Activated CD4-positive, alpha-beta T cell treated with anti-CD3 and anti-CD28 coated beads, Interleukin-2, amount 10 ng/mL, durations not matched to agents 24 days and 14 days (primary cell): ENCODE measurements at regions not wholly inside any gene's neighbourhood (a gene's known extent, or its start where the extent isn't known, plus 50 kb on each side); places are given as distances from the start of the nearest gene placed in this dataset.

Experiments
- DNase-seq: peaks from one replicate; pipeline ENCODE4 v3.0.0; 2022
- H3K27ac Mint-ChIP-seq: one replicate; pipeline ENCODE4 v1.8.0; 2022; ENCODE audit warnings: mild to moderate bottlenecking, mixed read lengths
- H3K27me3 Mint-ChIP-seq: one replicate; pipeline ENCODE4 v1.8.0; 2022; ENCODE audit warnings: mixed read lengths
- H3K36me3 Mint-ChIP-seq: one replicate; pipeline ENCODE4 v1.8.0; 2022; ENCODE audit warnings: low read depth, mild to moderate bottlenecking, mixed read lengths
- H3K4me1 Mint-ChIP-seq: one replicate; pipeline ENCODE4 v1.8.0; 2021; ENCODE audit warnings: mixed read lengths
- H3K4me3 Mint-ChIP-seq: one replicate; pipeline ENCODE4 v1.8.0; 2022; ENCODE audit warnings: mild to moderate bottlenecking, moderate library complexity, mixed read lengths
- H3K9me3 Mint-ChIP-seq: one replicate; pipeline ENCODE4 v1.8.0; 2021; ENCODE audit warnings: mixed read lengths
- intact Hi-C: fragments of 100-400 bp; cut with micrococcal nuclease; formaldehyde crosslinking; loops from one replicate; pipeline ENCODE4 v1.15.1; 2023

GRCh38 chr13:90613076-90613795 is 734.3 kb upstream of the MIR17HG start:
- no peaks in the 10 kb centered on the region for H3K36me3 Mint-ChIP-seq
- H3K9me3 Mint-ChIP-seq: peaks cover 14% of the 10 kb centered on the region
- H3K27ac Mint-ChIP-seq: no peak overlapping the region
- no peaks in the 10 kb centered on the region for H3K27me3 Mint-ChIP-seq
- intact Hi-C loops: no loop called here
- DNase-seq: no peak
- no peaks in the 10 kb centered on the region for H3K4me1 Mint-ChIP-seq
- no peak overlapping the region for H3K4me3 Mint-ChIP-seq

DNA sequence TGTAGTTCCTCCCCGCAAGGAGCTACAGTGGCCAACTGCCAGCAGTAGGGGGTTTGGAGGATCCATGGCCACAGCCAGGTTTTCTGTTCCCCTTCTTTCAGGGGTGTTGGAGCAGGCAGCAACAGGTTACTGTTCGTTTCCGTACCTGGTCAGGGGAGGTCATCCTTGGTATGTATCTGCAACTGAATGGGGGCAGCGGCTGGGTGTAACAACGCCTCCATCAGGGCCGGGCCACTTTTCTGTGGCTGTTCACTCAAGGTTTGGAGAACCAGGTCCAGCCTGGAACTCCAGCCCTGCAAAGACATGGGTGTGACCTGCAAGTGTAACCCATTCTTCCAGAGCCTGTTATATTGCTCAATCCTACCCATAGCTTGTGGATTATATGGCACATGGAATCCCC is 732.3 kb upstream of the MIR17HG start:
- H3K27me3 Mint-ChIP-seq: no peaks in the 10 kb centered on the region
- H3K4me1 Mint-ChIP-seq: no peaks in the 10 kb centered on the region
- no peaks in the 10 kb centered on the region for H3K36me3 Mint-ChIP-seq

DNA sequence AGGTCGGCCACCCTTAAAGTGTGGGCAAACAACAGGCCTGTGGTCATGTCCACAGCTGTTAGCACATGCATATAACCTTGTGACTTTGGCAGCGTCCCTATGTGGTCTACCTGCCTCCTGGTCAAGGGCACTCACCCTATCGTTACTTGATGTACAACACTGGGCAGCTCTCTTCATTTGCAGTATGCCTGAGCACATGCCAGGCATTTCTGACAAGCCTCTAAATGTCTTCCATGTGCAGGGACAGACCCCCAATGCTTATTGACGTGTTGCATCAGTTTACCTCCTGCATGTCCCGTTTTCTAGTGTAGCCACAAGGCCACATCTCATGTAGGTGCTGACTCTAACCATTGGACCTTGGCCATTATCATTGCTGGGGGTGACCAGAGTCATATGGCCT is 731.7 kb upstream of the MIR17HG start:
- H3K27ac Mint-ChIP-seq: no peak overlapping the region
- H3K27me3 Mint-ChIP-seq: no peaks in the 10 kb centered on the region
- no peak overlapping the region for H3K4me3 Mint-ChIP-seq
- DNase-seq: no peak
- H3K4me1 Mint-ChIP-seq: no peaks in the 10 kb centered on the region
- H3K9me3 Mint-ChIP-seq: peaks cover 18% of the 10 kb centered on the region
- no peaks in the 10 kb centered on the region for H3K36me3 Mint-ChIP-seq
- intact Hi-C loops: no loop called here

More for the DNA sequence above, 732.3 kb upstream of the MIR17HG start:
- no peak overlapping the region for H3K27ac Mint-ChIP-seq
- intact Hi-C loops: no loop called here
- H3K4me3 Mint-ChIP-seq: no peak overlapping the region
- peaks cover 18% of the 10 kb centered on the region for H3K9me3 Mint-ChIP-seq
- no peak for DNase-seq

DNA sequence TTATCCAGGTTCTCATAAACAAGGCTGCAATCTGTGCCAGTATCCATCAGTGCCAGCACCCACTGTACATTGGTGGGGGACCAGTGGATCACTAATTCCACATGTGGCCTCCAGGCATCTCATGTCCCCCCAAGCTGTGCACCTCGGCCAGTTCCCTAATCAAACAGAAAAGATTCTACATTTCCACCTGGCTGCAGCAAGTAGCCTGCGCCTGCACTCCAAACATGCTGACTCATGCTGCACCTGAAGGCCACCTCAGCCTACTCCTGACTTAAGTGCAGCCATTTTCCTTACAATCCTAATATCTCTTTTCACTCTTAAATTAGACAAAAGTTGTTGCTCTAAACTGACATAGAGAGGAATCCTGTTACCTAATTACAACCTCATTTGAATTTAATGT is 729.4 kb upstream of the MIR17HG start:
- no peaks in the 10 kb centered on the region for H3K27me3 Mint-ChIP-seq
- H3K4me3 Mint-ChIP-seq: no peak overlapping the region
- no peak for DNase-seq
- no peaks in the 10 kb centered on the region for H3K4me1 Mint-ChIP-seq
- H3K36me3 Mint-ChIP-seq: no peaks in the 10 kb centered on the region
- H3K27ac Mint-ChIP-seq: no peak overlapping the region
- intact Hi-C loops: no loop called here
- peaks cover 18% of the 10 kb centered on the region for H3K9me3 Mint-ChIP-seq

- Mint-ChIP-seq H3K4me1 (no peaks in the 10 kb centered on the region), H3K27ac (no peak overlapping the region), H3K27me3 (no peaks in the 10 kb centered on the region), H3K4me3 (no peak overlapping the region), H3K36me3 (no peaks in the 10 kb centered on the region), H3K9me3 (peaks cover 5% of the 10 kb centered on the region)
- intact Hi-C loops: no loop called here
- no peak for DNase-seq
Observed at GRCh38 chr13:90622541-90622940, 724.9 kb upstream of the MIR17HG start.

- H3K27me3 Mint-ChIP-seq: no peaks in the 10 kb centered on the region
- intact Hi-C loops: no loop called here
- H3K27ac Mint-ChIP-seq: no peak overlapping the region
- no peaks in the 10 kb centered on the region for H3K36me3 Mint-ChIP-seq
- DNase-seq: no peak
- no peak overlapping the region for H3K4me3 Mint-ChIP-seq
- no peaks in the 10 kb centered on the region for H3K4me1 Mint-ChIP-seq
- H3K9me3 Mint-ChIP-seq: peaks cover 2% of the 10 kb centered on the region
Observed at GRCh38 chr13:90623318-90624011, 724.0 kb upstream of the MIR17HG start.

GRCh38 chr13:90627813-90628212 is 719.7 kb upstream of the MIR17HG start:
- intact Hi-C loops: no loop called here
- DNase-seq: no peak
- Mint-ChIP-seq H3K4me3 (no peak overlapping the region), H3K27ac (no peak overlapping the region), H3K9me3 (no peaks in the 10 kb centered on the region), H3K27me3 (no peaks in the 10 kb centered on the region), H3K4me1 (no peaks in the 10 kb centered on the region), H3K36me3 (no peaks in the 10 kb centered on the region)

GRCh38 chr13:90628471-90628870 is 719.0 kb upstream of the MIR17HG start:
- Mint-ChIP-seq H3K9me3 (no peaks in the 10 kb centered on the region), H3K27ac (no peak overlapping the region), H3K4me3 (no peak overlapping the region), H3K27me3 (no peaks in the 10 kb centered on the region), H3K4me1 (no peaks in the 10 kb centered on the region), H3K36me3 (no peaks in the 10 kb centered on the region)
- intact Hi-C loops: no loop called here
- no peak for DNase-seq

- Mint-ChIP-seq H3K36me3 (no peaks in the 10 kb centered on the region), H3K4me3 (no peak overlapping the region), H3K9me3 (no peaks in the 10 kb centered on the region), H3K27me3 (no peaks in the 10 kb centered on the region), H3K27ac (no peak overlapping the region), H3K4me1 (no peaks in the 10 kb centered on the region)
- no peak for DNase-seq
- intact Hi-C loops: no loop called here
Observed at GRCh38 chr13:90630716-90631115, 716.8 kb upstream of the MIR17HG start.

DNA sequence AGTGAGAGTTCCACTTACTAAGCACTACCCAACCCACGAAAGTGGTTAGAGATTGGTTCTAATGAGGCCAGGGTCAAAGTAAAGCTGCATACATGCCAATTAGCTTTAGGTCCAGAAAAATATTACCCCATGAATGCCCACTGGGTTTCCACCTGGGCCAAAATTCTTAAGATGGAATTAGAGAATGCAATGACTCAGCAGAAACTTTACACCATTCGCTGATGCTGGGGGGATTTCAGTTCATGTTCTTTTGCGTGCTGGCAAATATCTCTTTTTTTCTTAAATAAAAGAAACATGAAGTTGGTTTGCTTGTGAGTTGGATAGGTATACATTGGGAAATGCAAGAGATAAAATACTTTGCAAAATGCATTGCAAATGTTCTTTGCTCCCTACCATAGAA is 715.3 kb upstream of the MIR17HG start:
- Mint-ChIP-seq H3K27ac (no peak overlapping the region), H3K4me3 (no peak overlapping the region), H3K36me3 (no peaks in the 10 kb centered on the region), H3K27me3 (no peaks in the 10 kb centered on the region), H3K9me3 (no peaks in the 10 kb centered on the region), H3K4me1 (no peaks in the 10 kb centered on the region)
- no peak for DNase-seq
- intact Hi-C loops: no loop called here

- Mint-ChIP-seq H3K36me3 (no peaks in the 10 kb centered on the region), H3K4me1 (no peaks in the 10 kb centered on the region), H3K4me3 (no peak overlapping the region), H3K9me3 (no peaks in the 10 kb centered on the region), H3K27me3 (no peaks in the 10 kb centered on the region), H3K27ac (no peak overlapping the region)
- DNase-seq: no peak
- intact Hi-C loops: no loop called here
Observed at GRCh38 chr13:90633849-90634248, 713.6 kb upstream of the MIR17HG start.

- H3K4me3 Mint-ChIP-seq: no peak overlapping the region
- H3K9me3 Mint-ChIP-seq: peaks cover 12% of the 10 kb centered on the region
- H3K36me3 Mint-ChIP-seq: no peaks in the 10 kb centered on the region
- no peak overlapping the region for H3K27ac Mint-ChIP-seq
- intact Hi-C loops: no loop called here
- H3K4me1 Mint-ChIP-seq: no peaks in the 10 kb centered on the region
- no peaks in the 10 kb centered on the region for H3K27me3 Mint-ChIP-seq
- DNase-seq: no peak
Observed at GRCh38 chr13:90640976-90641375, 706.5 kb upstream of the MIR17HG start.

DNA sequence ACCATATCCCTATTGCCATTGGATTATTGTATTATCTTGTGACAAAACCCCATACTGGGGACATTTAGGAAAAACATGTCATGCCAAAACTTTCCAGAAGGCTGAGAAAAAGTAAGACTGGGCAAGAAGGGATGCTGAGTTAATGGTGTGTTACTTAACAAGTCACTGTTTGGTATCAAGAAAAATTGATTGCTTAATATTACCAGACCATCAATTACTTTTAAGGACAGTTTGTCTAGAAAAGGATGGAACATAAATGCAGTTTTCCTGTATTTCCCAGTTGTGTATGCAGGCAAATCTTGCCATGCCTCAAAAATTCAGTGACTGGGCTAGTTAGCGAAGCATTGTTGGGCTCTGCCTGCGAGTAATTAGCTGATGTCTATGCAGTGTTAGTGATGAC is 705.6 kb upstream of the MIR17HG start:
- no peaks in the 10 kb centered on the region for H3K27me3 Mint-ChIP-seq
- H3K9me3 Mint-ChIP-seq: peaks cover 12% of the 10 kb centered on the region
- no peak overlapping the region for H3K27ac Mint-ChIP-seq
- H3K36me3 Mint-ChIP-seq: no peaks in the 10 kb centered on the region
- intact Hi-C loops: no loop called here
- no peak overlapping the region for H3K4me3 Mint-ChIP-seq
- H3K4me1 Mint-ChIP-seq: no peaks in the 10 kb centered on the region
- no peak for DNase-seq

- Mint-ChIP-seq H3K9me3 (peaks cover 12% of the 10 kb centered on the region), H3K27me3 (no peaks in the 10 kb centered on the region), H3K4me3 (no peak overlapping the region), H3K4me1 (no peaks in the 10 kb centered on the region), H3K27ac (no peak overlapping the region), H3K36me3 (no peaks in the 10 kb centered on the region)
- intact Hi-C loops: no loop called here
- DNase-seq: no peak
Observed at GRCh38 chr13:90645582-90645981, 701.9 kb upstream of the MIR17HG start.

GRCh38 chr13:90648497-90648896 is 699.0 kb upstream of the MIR17HG start:
- intact Hi-C loops: no loop called here
- Mint-ChIP-seq H3K36me3 (no peaks in the 10 kb centered on the region), H3K9me3 (peaks cover 19% of the 10 kb centered on the region), H3K4me1 (no peaks in the 10 kb centered on the region), H3K27me3 (no peaks in the 10 kb centered on the region), H3K27ac (no peak overlapping the region), H3K4me3 (no peak overlapping the region)
- DNase-seq: no peak
